Nephron progenitor cell (in vitro differentiated cells): ENCODE measurements at regions not wholly inside any gene's neighbourhood (a gene's known extent, or its start where the extent isn't known, plus 50 kb on each side); places are given as distances from the start of the nearest gene placed in this dataset.

Experiments
- DNase-seq: peaks from one replicate; pipeline ENCODE4 v3.0.0; 2021
- H3K27ac Mint-ChIP-seq: 2 replicates; pipeline ENCODE4 v1.8.0; 2021; ENCODE audit warnings: mild to moderate bottlenecking, moderate library complexity, mixed read lengths
- H3K27me3 Mint-ChIP-seq: 2 replicates; pipeline ENCODE4 v1.8.0; 2021; ENCODE audit warnings: mild to moderate bottlenecking, low read depth, mixed read lengths; ENCODE audit not compliant: poor library complexity
- H3K36me3 Mint-ChIP-seq: 2 replicates; pipeline ENCODE4 v1.8.0; 2021; ENCODE audit warnings: low read depth, mixed read lengths
- H3K4me1 Mint-ChIP-seq: 2 replicates; pipeline ENCODE4 v1.8.0; 2021; ENCODE audit warnings: mixed read lengths
- H3K4me3 Mint-ChIP-seq: 2 replicates; pipeline ENCODE4 v1.8.0; 2021; ENCODE audit warnings: mild to moderate bottlenecking, moderate library complexity, mixed read lengths
- H3K9me3 Mint-ChIP-seq: 2 replicates; pipeline ENCODE4 v1.8.0; 2021; ENCODE audit warnings: mild to moderate bottlenecking, moderate library complexity, mixed read lengths
- TF ChIP-seq, protein P1 (sequence below): fragments of 200-600 bp; sonication (generic); IDR thresholded peaks from 2 replicates; pipeline ENCODE4 v1.5.0; 2021; ENCODE audit warnings: antibody characterized with exemption

GRCh38 chr18:29838556-29838955 is 1204.0 kb downstream of the DSC3 start:
- no peaks in the 10 kb centered on the region for H3K4me1 Mint-ChIP-seq
- TF ChIP-seq, protein P1, sequence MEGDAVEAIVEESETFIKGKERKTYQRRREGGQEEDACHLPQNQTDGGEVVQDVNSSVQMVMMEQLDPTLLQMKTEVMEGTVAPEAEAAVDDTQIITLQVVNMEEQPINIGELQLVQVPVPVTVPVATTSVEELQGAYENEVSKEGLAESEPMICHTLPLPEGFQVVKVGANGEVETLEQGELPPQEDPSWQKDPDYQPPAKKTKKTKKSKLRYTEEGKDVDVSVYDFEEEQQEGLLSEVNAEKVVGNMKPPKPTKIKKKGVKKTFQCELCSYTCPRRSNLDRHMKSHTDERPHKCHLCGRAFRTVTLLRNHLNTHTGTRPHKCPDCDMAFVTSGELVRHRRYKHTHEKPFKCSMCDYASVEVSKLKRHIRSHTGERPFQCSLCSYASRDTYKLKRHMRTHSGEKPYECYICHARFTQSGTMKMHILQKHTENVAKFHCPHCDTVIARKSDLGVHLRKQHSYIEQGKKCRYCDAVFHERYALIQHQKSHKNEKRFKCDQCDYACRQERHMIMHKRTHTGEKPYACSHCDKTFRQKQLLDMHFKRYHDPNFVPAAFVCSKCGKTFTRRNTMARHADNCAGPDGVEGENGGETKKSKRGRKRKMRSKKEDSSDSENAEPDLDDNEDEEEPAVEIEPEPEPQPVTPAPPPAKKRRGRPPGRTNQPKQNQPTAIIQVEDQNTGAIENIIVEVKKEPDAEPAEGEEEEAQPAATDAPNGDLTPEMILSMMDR = no peak
- H3K27ac Mint-ChIP-seq = no peak overlapping the region
- H3K9me3 Mint-ChIP-seq = no peaks in the 10 kb centered on the region
- H3K36me3 Mint-ChIP-seq = no peaks in the 10 kb centered on the region
- no peak for DNase-seq
- peaks cover 3% of the 10 kb centered on the region for H3K27me3 Mint-ChIP-seq
- no peak overlapping the region for H3K4me3 Mint-ChIP-seq

- TF ChIP-seq, protein P1 = no peak
- Mint-ChIP-seq H3K4me3 (no peak overlapping the region), H3K36me3 (no peaks in the 10 kb centered on the region), H3K9me3 (no peaks in the 10 kb centered on the region), H3K27me3 (peaks cover 4% of the 10 kb centered on the region), H3K27ac (no peak overlapping the region), H3K4me1 (no peaks in the 10 kb centered on the region)
- no peak for DNase-seq
These were observed 1218.9 kb downstream of the DSC3 start for GRCh38 chr18:29823671-29824070.

GRCh38 chr18:29821544-29821943 is 1221.0 kb downstream of the DSC3 start:
- Mint-ChIP-seq H3K27me3 (peaks cover 4% of the 10 kb centered on the region), H3K36me3 (no peaks in the 10 kb centered on the region), H3K4me3 (no peak overlapping the region), H3K9me3 (no peaks in the 10 kb centered on the region), H3K4me1 (no peaks in the 10 kb centered on the region), H3K27ac (no peak overlapping the region)
- no peak for DNase-seq
- TF ChIP-seq, protein P1 = no peak

- Mint-ChIP-seq H3K4me3 (no peak overlapping the region), H3K27me3 (peaks cover 3% of the 10 kb centered on the region), H3K36me3 (no peaks in the 10 kb centered on the region), H3K9me3 (no peaks in the 10 kb centered on the region), H3K27ac (no peak overlapping the region), H3K4me1 (no peaks in the 10 kb centered on the region)
- no peak for DNase-seq
- TF ChIP-seq, protein P1 = no peak
These were observed 1231.0 kb downstream of the DSC3 start for GRCh38 chr18:29811519-29811918.

DNA sequence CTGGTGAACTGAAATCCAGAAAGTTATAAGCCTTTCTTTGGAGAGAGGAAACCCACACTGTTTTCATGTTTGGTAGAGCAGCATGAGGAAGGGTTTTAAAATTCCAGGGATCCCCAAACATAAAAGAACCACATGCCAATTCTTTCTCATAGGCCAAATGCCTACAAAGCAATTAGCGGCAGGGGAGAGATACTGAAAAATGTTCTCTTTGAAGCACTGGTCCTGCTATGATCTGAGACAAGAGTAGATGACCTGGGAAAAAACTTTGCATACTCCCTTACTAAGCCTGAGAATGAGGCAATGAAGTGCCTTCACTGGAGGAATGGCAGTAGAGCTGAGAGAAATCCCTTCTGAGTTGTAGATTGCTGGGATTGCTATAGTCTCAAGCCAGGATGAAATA is 1261.7 kb downstream of the DSC3 start:
- H3K4me3 Mint-ChIP-seq = no peak overlapping the region
- H3K4me1 Mint-ChIP-seq = no peaks in the 10 kb centered on the region
- no peak for DNase-seq
- no peak overlapping the region for H3K27ac Mint-ChIP-seq
- H3K27me3 Mint-ChIP-seq = no peaks in the 10 kb centered on the region
- H3K9me3 Mint-ChIP-seq = no peaks in the 10 kb centered on the region
- no peaks in the 10 kb centered on the region for H3K36me3 Mint-ChIP-seq
- TF ChIP-seq, protein P1 = no peak

GRCh38 chr18:29779096-29779495 is 1263.4 kb downstream of the DSC3 start:
- DNase-seq = no peak
- no peaks in the 10 kb centered on the region for H3K27me3 Mint-ChIP-seq
- no peaks in the 10 kb centered on the region for H3K9me3 Mint-ChIP-seq
- no peaks in the 10 kb centered on the region for H3K4me1 Mint-ChIP-seq
- no peak overlapping the region for H3K4me3 Mint-ChIP-seq
- H3K27ac Mint-ChIP-seq = no peak overlapping the region
- no peaks in the 10 kb centered on the region for H3K36me3 Mint-ChIP-seq
- TF ChIP-seq, protein P1 = no peak
